ENCODE measurements at regions not wholly inside any gene's neighbourhood (a gene's known extent, or its start where the extent isn't known, plus 50 kb on each side); places are given as distances from the start of the nearest gene placed in this dataset.

DNA sequence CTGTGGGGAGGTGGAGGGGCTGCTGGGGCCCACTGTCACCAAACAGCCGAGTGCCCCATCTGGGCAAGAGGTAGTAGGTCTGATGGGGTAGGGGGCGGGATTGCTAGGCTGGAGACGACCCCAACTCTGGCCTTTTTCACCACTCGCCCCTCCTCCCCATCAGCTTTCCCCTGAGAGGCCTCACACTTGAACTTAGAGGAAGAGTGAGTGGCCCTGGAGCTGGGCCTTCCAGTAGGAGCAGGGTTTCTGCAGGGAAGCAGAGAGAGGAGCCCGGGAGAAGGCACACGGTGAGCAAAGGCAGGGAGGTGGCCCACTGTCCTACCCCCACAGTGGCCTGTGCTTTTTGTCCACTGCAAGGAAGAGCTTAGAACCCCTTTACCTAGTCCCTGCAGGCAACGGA is 111.9 kb upstream of the WNT4 start:
- no peak for TF ChIP-seq POLR2A (IDR thresholded peaks at IDR 0.05)
- TF ChIP-seq, protein P1, sequence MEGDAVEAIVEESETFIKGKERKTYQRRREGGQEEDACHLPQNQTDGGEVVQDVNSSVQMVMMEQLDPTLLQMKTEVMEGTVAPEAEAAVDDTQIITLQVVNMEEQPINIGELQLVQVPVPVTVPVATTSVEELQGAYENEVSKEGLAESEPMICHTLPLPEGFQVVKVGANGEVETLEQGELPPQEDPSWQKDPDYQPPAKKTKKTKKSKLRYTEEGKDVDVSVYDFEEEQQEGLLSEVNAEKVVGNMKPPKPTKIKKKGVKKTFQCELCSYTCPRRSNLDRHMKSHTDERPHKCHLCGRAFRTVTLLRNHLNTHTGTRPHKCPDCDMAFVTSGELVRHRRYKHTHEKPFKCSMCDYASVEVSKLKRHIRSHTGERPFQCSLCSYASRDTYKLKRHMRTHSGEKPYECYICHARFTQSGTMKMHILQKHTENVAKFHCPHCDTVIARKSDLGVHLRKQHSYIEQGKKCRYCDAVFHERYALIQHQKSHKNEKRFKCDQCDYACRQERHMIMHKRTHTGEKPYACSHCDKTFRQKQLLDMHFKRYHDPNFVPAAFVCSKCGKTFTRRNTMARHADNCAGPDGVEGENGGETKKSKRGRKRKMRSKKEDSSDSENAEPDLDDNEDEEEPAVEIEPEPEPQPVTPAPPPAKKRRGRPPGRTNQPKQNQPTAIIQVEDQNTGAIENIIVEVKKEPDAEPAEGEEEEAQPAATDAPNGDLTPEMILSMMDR (IDR thresholded peaks at IDR 0.05) = no peak
- no peak for TF ChIP-seq EP300 (IDR thresholded peaks at IDR 0.05)
- TF ChIP-seq POLR2AphosphoS5 (IDR thresholded peaks at IDR 0.05) = no peak

Data from gastroesophageal sphincter (tissue), 3 donors.